HEK293T (cell line): ENCODE measurements at regions not wholly inside any gene's neighbourhood (a gene's known extent, or its start where the extent isn't known, plus 50 kb on each side); places are given as distances from the start of the nearest gene placed in this dataset.

Experiments
- CTCF ChIA-PET: fragments of 350-600 bp; formaldehyde crosslinking; extraction: SDS; loops from one replicate; lab custom pipeline; 2021; ENCODE audit warnings: antibody characterized with exemption, inconsistent platforms; lab: Yijun Ruan, JAX
- POLR2A ChIA-PET: fragments of 350-600 bp; formaldehyde crosslinking; extraction: SDS; loops from one replicate; lab custom pipeline; 2020; ENCODE audit warnings: antibody characterized with exemption, inconsistent platforms; lab: Yijun Ruan, JAX
- DNase-seq: peaks from one replicate; pipeline ENCODE4 v3.0.0; 2012; ENCODE audit warnings: mixed read lengths; ENCODE audit errors: extremely low spot score
- ARNT ChIP-seq: fragments of 450-650 bp; IDR thresholded peaks from 2 replicates; pipeline ENCODE4 v1.6.1; 2017; ENCODE audit warnings: mild to moderate bottlenecking
- BHLHE40 ChIP-seq: fragments of 450-650 bp; IDR thresholded peaks from 2 replicates; pipeline ENCODE4 v1.6.1; 2016; ENCODE audit warnings: mild to moderate bottlenecking, moderate library complexity, borderline replicate concordance
- CTBP1 ChIP-seq: fragments of 450-650 bp; IDR thresholded peaks from 2 replicates; pipeline ENCODE4 v1.6.1; 2016; ENCODE audit warnings: borderline replicate concordance
- ELF4 ChIP-seq: fragments of 450-650 bp; IDR thresholded peaks from 2 replicates; pipeline ENCODE4 v1.6.1; 2017; ENCODE audit warnings: antibody characterized with exemption
- FOXA1 ChIP-seq: fragments of 450-650 bp; IDR thresholded peaks from 2 replicates; pipeline ENCODE4 v1.6.1; 2016; ENCODE audit warnings: mild to moderate bottlenecking
- FOXK2 ChIP-seq: fragments of 450-650 bp; IDR thresholded peaks from 2 replicates; pipeline ENCODE4 v1.6.1; 2016; ENCODE audit warnings: mild to moderate bottlenecking
- FOXM1 ChIP-seq: fragments of 450-650 bp; IDR thresholded peaks from 2 replicates; pipeline ENCODE4 v1.6.1; 2017; ENCODE audit warnings: mild to moderate bottlenecking, borderline replicate concordance
- HDGF ChIP-seq: fragments of 450-650 bp; IDR thresholded peaks from 2 replicates; pipeline ENCODE4 v1.6.1; 2017; ENCODE audit warnings: antibody characterized with exemption, borderline replicate concordance
- L3MBTL2 ChIP-seq: fragments of 450-650 bp; conservative IDR thresholded peaks from 2 replicates; pipeline ENCODE4 v1.6.1; 2016; ENCODE audit warnings: mild to moderate bottlenecking
- LEF1 ChIP-seq: fragments of 450-650 bp; IDR thresholded peaks from 2 replicates; pipeline ENCODE4 v1.6.1; 2017; ENCODE audit warnings: mild to moderate bottlenecking, borderline replicate concordance
- NFRKB ChIP-seq: fragments of 450-650 bp; IDR thresholded peaks from 2 replicates; pipeline ENCODE4 v1.6.1; 2016; ENCODE audit warnings: mild to moderate bottlenecking, moderate library complexity
- SP1 ChIP-seq: fragments of 450-650 bp; IDR thresholded peaks from 2 replicates; pipeline ENCODE4 v1.6.1; 2017
- SUZ12 ChIP-seq: fragments of 450-650 bp; IDR thresholded peaks from 2 replicates; pipeline ENCODE4 v1.6.1; 2016; ENCODE audit warnings: mild to moderate bottlenecking
- TARDBP ChIP-seq: fragments of 450-650 bp; IDR thresholded peaks from 2 replicates; pipeline ENCODE4 v1.6.1; 2016
- ZNF384 ChIP-seq: fragments of 450-650 bp; IDR thresholded peaks from 2 replicates; pipeline ENCODE4 v1.6.1; 2016
- TF ChIP-seq, protein P1 (sequence below): fragments of 450-650 bp; IDR thresholded peaks from 2 replicates; pipeline ENCODE4 v1.6.1; 2016

DNA sequence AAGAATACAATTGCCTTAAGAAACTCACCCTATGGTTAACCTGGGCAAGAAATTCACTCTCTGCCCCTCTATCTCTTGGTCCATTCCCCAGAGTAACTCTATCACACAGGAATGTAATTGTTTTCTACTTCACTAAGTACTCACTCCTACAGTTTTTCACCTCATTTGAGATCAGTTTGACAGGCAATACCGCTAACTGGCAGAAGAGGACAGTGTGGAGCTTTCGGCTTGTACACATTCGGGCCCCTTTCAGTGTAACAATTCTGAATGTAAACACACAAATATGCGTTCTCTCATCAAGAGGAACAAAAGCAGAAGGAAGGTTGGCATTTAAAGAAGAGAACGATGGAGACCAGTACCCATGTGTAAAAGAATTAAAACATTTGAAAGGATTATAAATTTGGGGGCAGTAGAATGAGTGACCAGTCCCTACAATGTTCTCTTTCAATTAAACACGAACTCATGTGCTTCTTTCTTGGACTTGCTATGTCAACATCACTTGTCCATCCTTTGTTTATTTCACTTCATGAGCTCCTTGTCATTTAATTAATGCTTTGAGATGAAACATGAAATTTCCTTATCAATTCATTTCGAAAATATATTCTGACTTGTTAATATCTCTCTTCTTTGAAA lies 188.5 kb upstream of the GRAMD2B start:
- CTCF ChIA-PET, result interaction anchor here (0.5 kb wide), 1 partner anchor 548 kb away, joined by 4 read pairs; no protein-coding TSS in a partner anchor
- TF ChIP-seq L3MBTL2, result no peak
- no peak for TF ChIP-seq BHLHE40
- no peak for TF ChIP-seq LEF1
- TF ChIP-seq, protein P1, sequence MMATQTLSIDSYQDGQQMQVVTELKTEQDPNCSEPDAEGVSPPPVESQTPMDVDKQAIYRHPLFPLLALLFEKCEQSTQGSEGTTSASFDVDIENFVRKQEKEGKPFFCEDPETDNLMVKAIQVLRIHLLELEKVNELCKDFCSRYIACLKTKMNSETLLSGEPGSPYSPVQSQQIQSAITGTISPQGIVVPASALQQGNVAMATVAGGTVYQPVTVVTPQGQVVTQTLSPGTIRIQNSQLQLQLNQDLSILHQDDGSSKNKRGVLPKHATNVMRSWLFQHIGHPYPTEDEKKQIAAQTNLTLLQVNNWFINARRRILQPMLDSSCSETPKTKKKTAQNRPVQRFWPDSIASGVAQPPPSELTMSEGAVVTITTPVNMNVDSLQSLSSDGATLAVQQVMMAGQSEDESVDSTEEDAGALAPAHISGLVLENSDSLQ, result peak; percentile 60
- POLR2A ChIA-PET, result no interaction called here
- peak; percentile 55 for DNase-seq

DNA sequence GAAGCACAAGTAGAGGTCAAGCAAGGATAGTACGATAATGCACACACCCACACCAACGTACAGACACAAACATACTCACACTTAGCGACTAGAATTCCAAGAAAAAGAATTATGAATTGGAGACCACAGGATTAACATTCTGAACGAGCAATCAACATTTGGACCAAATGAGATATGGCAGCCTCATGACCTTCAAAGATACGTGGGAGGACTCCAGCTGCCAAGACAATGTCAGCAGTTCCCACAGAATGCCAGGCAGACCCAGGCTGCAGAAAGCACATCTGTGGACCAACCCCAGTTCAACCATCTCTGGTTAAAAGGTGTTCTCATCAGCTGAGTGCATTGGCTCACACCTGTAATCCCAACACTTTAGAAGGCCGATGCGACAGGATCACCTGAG lies 187.6 kb upstream of the GRAMD2B start:
- ChIA-PET POLR2A (no interaction called here), CTCF (interaction anchor here (0.6 kb wide), 1 partner anchor 97 kb away, joined by 3 read pairs; no protein-coding TSS in a partner anchor)
- TF ChIP-seq NFRKB (no peak), TARDBP (no peak), CTBP1 (no peak), LEF1 (no peak), SUZ12 (no peak), FOXA1 (no peak), ELF4 (no peak), FOXM1 (no peak), SP1 (no peak), L3MBTL2 (no peak), BHLHE40 (no peak), ZNF384 (no peak), FOXK2 (no peak), HDGF (no peak), ARNT (no peak)
- TF ChIP-seq, protein P1, result no peak

DNA sequence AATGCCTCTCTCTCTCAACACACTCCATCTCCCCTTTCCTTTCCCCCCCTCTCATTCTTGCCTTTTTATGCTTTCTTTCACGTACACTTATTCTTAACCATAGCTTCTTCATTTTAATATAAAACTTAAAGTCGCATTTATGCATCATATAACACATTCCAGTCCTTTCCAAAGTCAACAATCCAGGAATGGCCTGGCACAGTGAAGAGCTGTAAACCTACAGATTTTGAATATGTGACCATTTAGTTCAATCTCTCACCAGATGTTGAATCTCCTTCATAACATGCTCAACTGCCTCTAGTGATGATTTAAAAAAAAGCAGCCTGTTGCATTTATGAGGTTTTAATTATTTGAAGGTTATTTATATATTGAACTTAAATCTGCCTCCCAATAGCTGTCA lies 186.2 kb upstream of the GRAMD2B start:
- CTCF ChIA-PET, result interaction anchor here (0.7 kb wide), 2 partner anchors 101 to 129 kb away, joined by 3 to 9 read pairs; no protein-coding TSS in a partner anchor
- TF ChIP-seq SP1 (no peak), FOXA1 (no peak), ARNT (no peak), TARDBP (no peak), ZNF384 (no peak), SUZ12 (no peak), FOXK2 (no peak), ELF4 (no peak), NFRKB (no peak), FOXM1 (no peak), L3MBTL2 (no peak), CTBP1 (no peak), BHLHE40 (no peak), LEF1 (no peak), HDGF (no peak)
- TF ChIP-seq, protein P1, result no peak
- DNase-seq, result no peak
- POLR2A ChIA-PET, result no interaction called here

More for the DNA sequence above, 187.6 kb upstream of the GRAMD2B start:
- no peak for DNase-seq

DNA sequence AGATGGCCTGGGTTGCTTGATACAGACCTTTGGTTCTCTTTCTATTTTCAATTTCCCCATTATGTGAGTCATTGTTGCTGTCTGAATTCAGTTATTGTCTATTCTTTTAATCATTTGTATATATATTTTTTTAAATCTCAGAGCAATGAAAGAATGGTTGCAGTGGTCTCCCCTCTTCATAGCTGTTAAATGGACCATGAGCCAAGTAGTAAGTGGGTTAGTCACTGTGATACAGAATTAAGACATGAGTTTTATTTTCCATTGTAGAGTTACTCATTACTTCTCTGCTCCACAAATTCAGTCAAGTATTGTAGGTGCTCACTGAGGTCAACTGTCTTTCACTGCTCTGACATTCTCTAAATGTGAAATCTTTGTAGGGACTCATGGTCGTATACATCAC lies 174.6 kb upstream of the GRAMD2B start:
- TF ChIP-seq SUZ12, result no peak
- no peak for TF ChIP-seq ELF4
- TF ChIP-seq TARDBP, result no peak
- no peak for TF ChIP-seq LEF1
- no peak for TF ChIP-seq NFRKB
- no peak for TF ChIP-seq ARNT
- TF ChIP-seq BHLHE40, result no peak
- TF ChIP-seq FOXK2, result no peak
- TF ChIP-seq, protein P1, result no peak
- no peak for TF ChIP-seq SP1
- TF ChIP-seq FOXA1, result no peak
- no peak for TF ChIP-seq CTBP1
- TF ChIP-seq FOXM1, result no peak
- TF ChIP-seq HDGF, result no peak
- TF ChIP-seq L3MBTL2, result no peak
- TF ChIP-seq ZNF384, result no peak
- ChIA-PET CTCF (no interaction called here), POLR2A (no interaction called here)
- DNase-seq, result no peak

DNA sequence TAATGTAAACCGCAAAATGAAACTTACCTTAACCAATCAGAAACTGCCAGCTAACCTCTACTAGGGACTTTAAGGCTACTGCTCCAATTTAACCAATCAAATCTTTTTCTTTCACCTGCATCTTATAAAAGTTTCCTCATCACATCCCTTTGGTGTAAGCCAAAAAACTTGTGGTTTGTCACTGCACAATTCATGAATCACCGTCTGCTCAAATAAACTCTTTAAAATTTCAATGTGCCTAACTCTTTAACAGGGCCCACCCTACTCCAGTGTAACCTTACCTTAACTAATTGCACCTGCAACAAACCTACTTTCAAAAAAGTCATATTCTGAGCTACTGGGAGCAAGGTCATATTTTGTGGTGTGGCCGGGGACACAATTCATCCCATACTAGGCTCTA lies 172.2 kb upstream of the GRAMD2B start:
- TF ChIP-seq L3MBTL2 (no peak), BHLHE40 (no peak), FOXA1 (no peak), SUZ12 (no peak), LEF1 (no peak), ZNF384 (no peak), FOXK2 (no peak), ELF4 (no peak), FOXM1 (no peak), SP1 (no peak), CTBP1 (no peak), TARDBP (no peak), NFRKB (no peak), ARNT (no peak), HDGF (no peak)
- TF ChIP-seq, protein P1, result no peak
- ChIA-PET CTCF (no interaction called here), POLR2A (no interaction called here)
- no peak for DNase-seq
